Common myeloid progenitor, CD34-positive (primary cell): ENCODE measurements at regions not wholly inside any gene's neighbourhood (a gene's known extent, or its start where the extent isn't known, plus 50 kb on each side); places are given as distances from the start of the nearest gene placed in this dataset.
A peak's percentile ranks its signal among the peaks of the same experiment; 100 is the strongest.

Experiments
- CTCF ChIA-PET: fragments of 350-600 bp; sonication (Branson Sonifier 250); formaldehyde crosslinking; loops from one replicate; lab custom pipeline; 2021; ENCODE audit warnings: antibody characterized with exemption; lab: Charles Lee
- POLR2A ChIA-PET: fragments of 350-600 bp; sonication (Branson Sonifier 250); formaldehyde crosslinking; loops from one replicate; lab custom pipeline; 2021; ENCODE audit warnings: antibody characterized with exemption; lab: Charles Lee
- DNase-seq, 3 donors: peaks; one replicate each; pipeline versions ENCODE4 v3.0.0 to v3.0.0-alpha.2; 2013
- H3K27ac ChIP-seq, 2 experiments: 1 replicate in 1 of 2; 2 replicates in 1 of 2; pipeline ENCODE4 v1.7.0; 2013; ENCODE audit warnings: inconsistent platforms in 2 of 2, low read length in 2 of 2, mild to moderate bottlenecking in 2 of 2, low read depth in 1 of 2, moderate library complexity in 1 of 2; ENCODE audit not compliant: severe bottlenecking in 2 of 2, insufficient read depth in 1 of 2, poor library complexity in 1 of 2
- H3K27me3 ChIP-seq, 5 experiments: replicated peaks in 2 of 5; 1 replicate in 3 of 5; 2 replicates in 2 of 5; pipeline versions ENCODE4 v1.6.1 to v1.7.0; 2013; ENCODE audit warnings: low read length in 4 of 5, mild to moderate bottlenecking in 2 of 5, moderate library complexity in 2 of 5, inconsistent platforms in 1 of 5; ENCODE audit not compliant: insufficient read depth in 5 of 5, control insufficient read depth in 4 of 5
- H3K36me3 ChIP-seq, 4 experiments: 1 replicate in 2 of 4; 2 replicates in 2 of 4; pipeline versions ENCODE4 v1.6.1 to v1.7.0; 2013; ENCODE audit warnings: low read length in 3 of 4, control low read depth in 1 of 4, mild to moderate bottlenecking in 1 of 4; ENCODE audit not compliant: control insufficient read depth in 4 of 4, insufficient read depth in 4 of 4
- H3K4me1 ChIP-seq, 4 experiments: 1 replicate in 3 of 4; 2 replicates in 1 of 4; pipeline versions ENCODE4 v1.6.1 to v1.7.1; 2013; ENCODE audit warnings: low read length in 3 of 4, mild to moderate bottlenecking in 3 of 4, control low read depth in 1 of 4, inconsistent platforms in 1 of 4, moderate library complexity in 1 of 4; ENCODE audit not compliant: control insufficient read depth in 4 of 4, insufficient read depth in 4 of 4; ENCODE audit errors: control extremely low read depth in 1 of 4
- H3K4me3 ChIP-seq, 7 experiments: 1 replicate in 4 of 7; 2 replicates in 3 of 7; pipeline versions ENCODE4 v1.5.1 to v1.7.0; 2013; ENCODE audit warnings: mild to moderate bottlenecking in 7 of 7, low read length in 6 of 7, moderate library complexity in 6 of 7, inconsistent platforms in 2 of 7, low read depth in 2 of 7, control low read depth in 1 of 7; ENCODE audit not compliant: insufficient read depth in 4 of 7, control insufficient read depth in 1 of 7; ENCODE audit errors: extremely low read depth in 1 of 7
- H3K9me3 ChIP-seq, 5 experiments: 1 replicate in 4 of 5; 2 replicates in 1 of 5; pipeline versions ENCODE4 v1.6.1 to v1.7.1; 2013; ENCODE audit warnings: low read length in 4 of 5, mild to moderate bottlenecking in 2 of 5, inconsistent platforms in 1 of 5, low read depth in 1 of 5, moderate library complexity in 1 of 5; ENCODE audit not compliant: control insufficient read depth in 4 of 5, insufficient read depth in 2 of 5; ENCODE audit errors: control extremely low read depth in 1 of 5
- WGBS: methylation state at CpG from one replicate; pipeline ENCODE4 v1.1.5; 2013; ENCODE audit not compliant: insufficient coverage; 5-methylcytosine and 5-hydroxymethylcytosine counted together

GRCh38 chr3:148077318-148077923 is 620.3 kb upstream of the AGTR1 start:
- H3K4me3 ChIP-seq, result no peak overlapping the region
- no CpG with 5 or more reads among the region's 1 CpG for WGBS
- no peak overlapping the region for H3K27ac ChIP-seq
- no peaks in the 10 kb centered on the region for H3K9me3 ChIP-seq
- no peaks in the 10 kb centered on the region for H3K27me3 ChIP-seq
- DNase-seq, result peak in 2 of 3 donors; percentile 17 to 29
- CTCF ChIA-PET, result interaction anchor here (1.0 to 2.0 kb wide), 4 partner anchors 9 to 21 kb away, joined by 3 to 9 read pairs (median 4); no protein-coding TSS in a partner anchor
- H3K4me1 ChIP-seq, result no peaks in the 10 kb centered on the region
- POLR2A ChIA-PET, result no interaction called here
- no peaks in the 10 kb centered on the region for H3K36me3 ChIP-seq

- CTCF ChIA-PET, result interaction anchor here (1.0 to 2.0 kb wide), 4 partner anchors 9 to 22 kb away, joined by 3 to 9 read pairs (median 4); no protein-coding TSS in a partner anchor
- Histone ChIP-seq H3K9me3 (no peaks in the 10 kb centered on the region), H3K27me3 (no peaks in the 10 kb centered on the region), H3K4me3 (no peak overlapping the region), H3K4me1 (no peaks in the 10 kb centered on the region), H3K27ac (no peak overlapping the region), H3K36me3 (no peaks in the 10 kb centered on the region)
- DNase-seq, result no peak
- WGBS, result no CpG with 5 or more reads among the region's 2 CpGs
- POLR2A ChIA-PET, result no interaction called here
Measured at GRCh38 chr3:148077965-148078364, 619.7 kb upstream of the AGTR1 start.

GRCh38 chr3:148078658-148079057 is 619.0 kb upstream of the AGTR1 start:
- POLR2A ChIA-PET, result no interaction called here
- Histone ChIP-seq H3K36me3 (no peaks in the 10 kb centered on the region), H3K27ac (no peak overlapping the region), H3K27me3 (no peaks in the 10 kb centered on the region), H3K9me3 (no peaks in the 10 kb centered on the region), H3K4me1 (no peaks in the 10 kb centered on the region), H3K4me3 (no peak overlapping the region)
- DNase-seq, result no peak
- CTCF ChIA-PET, result interaction anchor here (1.3 to 2.0 kb wide), 3 partner anchors 8 to 14 kb away, joined by 3 to 9 read pairs (median 4); no protein-coding TSS in a partner anchor

GRCh38 chr3:148079370-148079769 is 618.3 kb upstream of the AGTR1 start:
- no peaks in the 10 kb centered on the region for H3K36me3 ChIP-seq
- no peak overlapping the region for H3K4me3 ChIP-seq
- POLR2A ChIA-PET, result no interaction called here
- CTCF ChIA-PET, result no interaction called here
- DNase-seq, result no peak
- H3K27me3 ChIP-seq, result no peaks in the 10 kb centered on the region
- no peaks in the 10 kb centered on the region for H3K4me1 ChIP-seq
- no peaks in the 10 kb centered on the region for H3K9me3 ChIP-seq
- WGBS, result no CpG with 5 or more reads among the region's 6 CpGs
- H3K27ac ChIP-seq, result no peak overlapping the region

- no peaks in the 10 kb centered on the region for H3K9me3 ChIP-seq
- H3K36me3 ChIP-seq, result no peaks in the 10 kb centered on the region
- POLR2A ChIA-PET, result no interaction called here
- 100% methylated on average over 1 of the region's 1 CpG for WGBS
- CTCF ChIA-PET, result no interaction called here
- no peak for DNase-seq
- no peaks in the 10 kb centered on the region for H3K27me3 ChIP-seq
- H3K27ac ChIP-seq, result no peak overlapping the region
- H3K4me3 ChIP-seq, result no peak overlapping the region
- H3K4me1 ChIP-seq, result no peaks in the 10 kb centered on the region
Measured at GRCh38 chr3:148081926-148082325, 615.8 kb upstream of the AGTR1 start.

GRCh38 chr3:148082506-148083280 is 615.0 kb upstream of the AGTR1 start:
- Histone ChIP-seq H3K4me1 (no peaks in the 10 kb centered on the region), H3K36me3 (no peaks in the 10 kb centered on the region), H3K9me3 (no peaks in the 10 kb centered on the region), H3K27me3 (no peaks in the 10 kb centered on the region), H3K27ac (no peak overlapping the region), H3K4me3 (no peak overlapping the region)
- ChIA-PET CTCF (no interaction called here), POLR2A (no interaction called here)
- DNase-seq, result no peak
- WGBS, result 100% methylated on average over 3 of the region's 4 CpGs

- Histone ChIP-seq H3K4me1 (peaks cover 0 to 5% (median under 1%) of the 10 kb centered on the region in 4 experiments), H3K27me3 (no peaks in the 10 kb centered on the region), H3K9me3 (no peaks in the 10 kb centered on the region), H3K4me3 (no peak overlapping the region), H3K27ac (no peak overlapping the region), H3K36me3 (no peaks in the 10 kb centered on the region)
- DNase-seq, result no peak
- ChIA-PET POLR2A (no interaction called here), CTCF (no interaction called here)
- 73% methylated on average over 6 of the region's 8 CpGs for WGBS
Measured at GRCh38 chr3:148083526-148084182, 614.0 kb upstream of the AGTR1 start.
